Activated CD4-positive, alpha-beta memory T cell treated with anti-CD3 and anti-CD28 coated beads for 36 hours (primary cell): ENCODE measurements at regions not wholly inside any gene's neighbourhood (a gene's known extent, or its start where the extent isn't known, plus 50 kb on each side); places are given as distances from the start of the nearest gene placed in this dataset.

ENCODE experiments used
- CTCF ChIA-PET: fragments of 350-600 bp; sonication (Branson Sonifier 250); formaldehyde crosslinking; loops from one replicate; lab custom pipeline; 2021; ENCODE audit warnings: antibody characterized with exemption, inconsistent platforms; lab: Charles Lee
- POLR2A ChIA-PET: fragments of 350-600 bp; sonication (Branson Sonifier 250); formaldehyde crosslinking; loops from one replicate; lab custom pipeline; 2021; ENCODE audit warnings: antibody characterized with exemption; lab: Charles Lee
- DNase-seq: peaks from one replicate; pipeline ENCODE4 v3.0.0-alpha.2; 2020
- H3K27ac Mint-ChIP-seq: one replicate; pipeline ENCODE4 v1.8.0; 2021; ENCODE audit warnings: mixed read lengths
- H3K27me3 Mint-ChIP-seq: one replicate; pipeline ENCODE4 v1.8.0; 2021; ENCODE audit warnings: mixed read lengths
- H3K36me3 Mint-ChIP-seq: one replicate; pipeline ENCODE4 v1.8.0; 2021; ENCODE audit warnings: mixed read lengths
- H3K4me1 Mint-ChIP-seq: one replicate; pipeline ENCODE4 v1.8.0; 2021; ENCODE audit warnings: low read depth, mixed read lengths
- H3K4me3 Mint-ChIP-seq: one replicate; pipeline ENCODE4 v1.8.0; 2021; ENCODE audit warnings: mild to moderate bottlenecking, mixed read lengths
- H3K9me3 Mint-ChIP-seq: one replicate; pipeline ENCODE4 v1.8.0; 2021; ENCODE audit warnings: mixed read lengths
- intact Hi-C: fragments of 100-400 bp; cut with micrococcal nuclease; formaldehyde crosslinking; loops from one replicate; pipeline ENCODE4 v1.15.1; 2023

DNA sequence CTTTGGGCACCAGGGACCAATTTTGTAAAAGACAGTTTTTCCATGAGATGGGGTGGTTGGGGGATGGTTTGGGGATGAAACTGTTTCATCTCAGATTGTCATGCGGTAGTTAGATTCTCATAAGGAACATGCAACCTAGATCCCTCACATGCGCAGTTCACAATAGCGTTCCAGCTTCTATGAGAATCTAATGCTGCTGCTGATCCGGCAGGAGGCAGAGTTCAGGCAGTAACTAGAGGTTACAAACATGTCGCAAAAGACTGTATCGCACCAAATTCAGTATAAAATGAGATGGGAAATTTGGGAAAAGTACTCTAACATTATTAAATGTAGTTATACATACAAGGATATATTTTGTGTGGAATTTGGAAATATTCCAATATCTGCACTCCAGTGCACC is 213.2 kb upstream of the LRFN5 start:
- Mint-ChIP-seq H3K4me3 (no peak overlapping the region), H3K36me3 (no peaks in the 10 kb centered on the region), H3K27me3 (no peaks in the 10 kb centered on the region), H3K27ac (no peak overlapping the region), H3K9me3 (no peaks in the 10 kb centered on the region), H3K4me1 (no peaks in the 10 kb centered on the region)
- intact Hi-C loops, result no loop called here
- ChIA-PET CTCF (no interaction called here), POLR2A (no interaction called here)
- DNase-seq, result no peak

DNA sequence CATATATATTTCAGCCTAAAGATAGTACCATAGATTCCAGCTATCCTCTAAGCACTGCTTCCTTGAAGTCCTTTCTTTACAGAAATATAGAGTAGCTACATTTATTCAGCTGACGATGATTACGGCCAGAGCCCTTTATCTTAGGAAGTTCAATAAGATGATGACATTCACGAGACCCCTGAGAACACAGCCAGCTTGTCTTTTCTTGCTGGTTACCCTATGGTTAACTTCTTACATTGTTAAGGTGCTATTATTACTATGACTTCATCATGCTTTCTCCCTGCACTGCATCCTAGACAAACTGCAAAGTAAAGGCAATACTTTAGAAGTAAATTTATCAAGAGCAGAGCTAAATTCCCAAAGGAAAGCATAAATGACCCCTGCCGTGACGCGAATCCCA is 214.4 kb upstream of the LRFN5 start:
- H3K27me3 Mint-ChIP-seq, result no peaks in the 10 kb centered on the region
- no peaks in the 10 kb centered on the region for H3K4me1 Mint-ChIP-seq
- intact Hi-C loops, result no loop called here
- ChIA-PET POLR2A (no interaction called here), CTCF (no interaction called here)
- no peak for DNase-seq
- no peak overlapping the region for H3K27ac Mint-ChIP-seq
- no peaks in the 10 kb centered on the region for H3K9me3 Mint-ChIP-seq
- H3K36me3 Mint-ChIP-seq, result no peaks in the 10 kb centered on the region
- no peak overlapping the region for H3K4me3 Mint-ChIP-seq

DNA sequence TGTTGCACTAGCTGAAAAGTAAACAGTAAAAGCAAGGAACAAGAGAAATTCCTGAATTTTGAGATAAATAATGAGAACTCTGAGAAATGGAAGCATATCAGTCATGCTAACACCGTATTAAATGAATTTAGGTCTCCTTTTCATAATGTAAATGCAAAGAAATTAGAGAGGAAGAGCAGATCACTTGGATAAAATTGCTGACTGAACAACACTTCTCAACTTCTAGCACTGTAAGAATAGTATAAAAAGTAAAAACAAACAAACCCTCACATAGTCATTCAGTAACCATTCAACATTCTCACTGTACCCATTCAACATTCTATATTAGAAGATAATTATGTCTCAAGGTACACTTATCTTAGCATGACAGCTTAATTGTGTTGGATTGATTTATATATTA is 217.3 kb upstream of the LRFN5 start:
- Mint-ChIP-seq H3K4me1 (no peaks in the 10 kb centered on the region), H3K27ac (no peak overlapping the region), H3K27me3 (no peaks in the 10 kb centered on the region), H3K4me3 (no peak overlapping the region), H3K9me3 (no peaks in the 10 kb centered on the region), H3K36me3 (no peaks in the 10 kb centered on the region)
- ChIA-PET CTCF (no interaction called here), POLR2A (no interaction called here)
- no peak for DNase-seq
- intact Hi-C loops, result no loop called here

DNA sequence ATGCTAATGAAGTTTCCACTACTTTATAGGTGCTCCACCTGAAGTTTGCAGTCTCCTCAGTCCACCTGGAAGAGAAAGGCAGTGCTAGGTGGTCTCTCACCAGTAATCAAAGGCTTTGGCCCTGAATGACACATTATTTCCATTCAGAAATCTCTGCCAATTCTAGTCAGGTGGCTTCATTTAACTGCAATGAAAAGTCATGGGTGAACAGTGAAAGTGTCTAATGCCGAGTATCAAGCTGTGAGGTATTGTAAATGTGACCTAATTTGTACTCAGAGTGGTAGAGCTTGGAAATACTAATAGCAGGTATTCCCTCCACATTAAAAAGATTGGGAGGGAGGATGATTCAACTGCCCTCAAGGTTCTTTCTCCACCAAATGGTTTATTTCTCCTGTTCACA is 220.9 kb upstream of the LRFN5 start:
- Mint-ChIP-seq H3K27ac (no peak overlapping the region), H3K4me3 (no peak overlapping the region), H3K9me3 (no peaks in the 10 kb centered on the region), H3K36me3 (no peaks in the 10 kb centered on the region), H3K27me3 (no peaks in the 10 kb centered on the region), H3K4me1 (no peaks in the 10 kb centered on the region)
- ChIA-PET CTCF (no interaction called here), POLR2A (no interaction called here)
- intact Hi-C loops, result no loop called here
- no peak for DNase-seq

DNA sequence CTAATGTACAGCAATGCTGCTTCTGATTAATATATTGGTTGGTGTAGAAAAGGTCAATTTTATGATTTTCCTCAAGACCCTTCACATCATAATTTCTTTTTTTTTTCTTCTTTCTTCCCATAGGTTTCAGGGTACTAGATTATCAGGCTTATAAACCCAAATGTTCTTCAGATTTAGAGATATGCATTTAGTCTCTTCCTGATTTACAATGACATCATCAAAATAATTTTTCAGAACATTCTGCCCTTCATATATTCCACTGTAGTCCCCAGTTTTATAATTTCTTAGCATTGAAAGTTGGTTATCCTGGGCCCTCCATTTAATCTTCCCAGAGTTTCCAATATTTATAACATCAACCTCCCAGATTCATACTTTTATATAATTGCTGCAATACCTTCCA is 226.7 kb upstream of the LRFN5 start:
- no peaks in the 10 kb centered on the region for H3K9me3 Mint-ChIP-seq
- H3K4me1 Mint-ChIP-seq, result no peaks in the 10 kb centered on the region
- intact Hi-C loops, result no loop called here
- CTCF ChIA-PET, result no interaction called here
- no peak overlapping the region for H3K27ac Mint-ChIP-seq
- no peak for DNase-seq
- H3K4me3 Mint-ChIP-seq, result no peak overlapping the region
- POLR2A ChIA-PET, result no interaction called here
- H3K36me3 Mint-ChIP-seq, result no peaks in the 10 kb centered on the region
- H3K27me3 Mint-ChIP-seq, result no peaks in the 10 kb centered on the region

DNA sequence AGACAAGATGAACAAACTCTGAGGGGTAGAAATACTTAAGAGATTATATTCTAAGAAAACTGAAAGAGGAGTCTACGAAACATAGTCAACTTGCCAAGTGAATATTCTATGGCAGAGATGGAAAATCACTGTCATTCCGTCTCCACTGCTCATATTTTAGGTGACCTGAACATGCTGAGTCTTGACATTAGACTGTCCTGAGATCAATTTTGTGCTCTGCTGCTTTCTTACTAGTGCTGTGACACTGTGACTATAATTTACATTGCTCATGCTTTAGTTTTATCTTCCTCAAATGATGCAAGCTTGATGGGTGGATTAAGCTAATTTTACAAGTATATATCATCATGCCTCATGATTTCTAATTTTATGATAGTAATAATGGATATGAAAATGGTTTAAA is 228.2 kb upstream of the LRFN5 start:
- ChIA-PET CTCF (no interaction called here), POLR2A (no interaction called here)
- no peak for DNase-seq
- no peak overlapping the region for H3K4me3 Mint-ChIP-seq
- H3K9me3 Mint-ChIP-seq, result no peaks in the 10 kb centered on the region
- no peak overlapping the region for H3K27ac Mint-ChIP-seq
- intact Hi-C loops, result no loop called here
- H3K27me3 Mint-ChIP-seq, result no peaks in the 10 kb centered on the region
- H3K36me3 Mint-ChIP-seq, result no peaks in the 10 kb centered on the region
- no peaks in the 10 kb centered on the region for H3K4me1 Mint-ChIP-seq

DNA sequence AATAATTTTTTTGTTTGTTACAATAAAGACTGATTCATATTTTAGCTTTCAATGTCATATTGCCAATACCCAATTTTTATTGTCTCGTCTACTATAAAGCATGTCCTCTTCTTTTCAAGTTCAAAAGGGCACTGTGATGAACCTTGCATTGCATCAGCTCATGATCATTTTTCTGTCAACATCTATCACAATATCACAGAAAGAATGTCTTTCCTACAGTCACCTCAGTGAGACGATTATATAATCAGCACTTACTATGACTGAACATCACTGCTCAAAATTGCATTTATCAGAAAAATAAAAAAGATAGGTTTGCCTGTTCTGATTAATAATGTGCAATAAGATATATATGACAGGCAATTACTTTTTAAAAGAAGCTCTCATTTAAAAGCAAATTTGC is 228.7 kb upstream of the LRFN5 start:
- no peaks in the 10 kb centered on the region for H3K4me1 Mint-ChIP-seq
- no peak overlapping the region for H3K4me3 Mint-ChIP-seq
- no peak overlapping the region for H3K27ac Mint-ChIP-seq
- DNase-seq, result no peak
- H3K9me3 Mint-ChIP-seq, result no peaks in the 10 kb centered on the region
- POLR2A ChIA-PET, result no interaction called here
- CTCF ChIA-PET, result no interaction called here
- intact Hi-C loops, result no loop called here
- H3K27me3 Mint-ChIP-seq, result no peaks in the 10 kb centered on the region
- no peaks in the 10 kb centered on the region for H3K36me3 Mint-ChIP-seq

DNA sequence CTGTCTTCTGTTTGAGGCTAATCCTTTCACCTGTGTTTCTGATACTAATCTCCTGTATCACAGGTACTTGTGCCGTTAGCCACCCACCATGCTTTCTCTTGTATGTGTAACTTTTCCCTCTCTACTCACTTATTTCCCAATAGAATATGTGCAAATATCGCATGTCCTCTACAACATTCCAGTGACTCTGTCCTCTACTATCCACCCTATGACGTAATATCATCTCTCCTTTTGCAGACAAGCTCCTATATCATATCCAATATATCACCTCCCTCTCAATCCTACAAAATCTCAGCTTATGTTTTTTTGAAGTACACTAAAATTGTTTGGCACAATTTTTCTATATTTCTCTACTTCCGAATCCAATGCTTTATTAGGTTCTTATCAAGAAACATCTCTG is 232.6 kb upstream of the LRFN5 start:
- intact Hi-C loops, result no loop called here

DNA sequence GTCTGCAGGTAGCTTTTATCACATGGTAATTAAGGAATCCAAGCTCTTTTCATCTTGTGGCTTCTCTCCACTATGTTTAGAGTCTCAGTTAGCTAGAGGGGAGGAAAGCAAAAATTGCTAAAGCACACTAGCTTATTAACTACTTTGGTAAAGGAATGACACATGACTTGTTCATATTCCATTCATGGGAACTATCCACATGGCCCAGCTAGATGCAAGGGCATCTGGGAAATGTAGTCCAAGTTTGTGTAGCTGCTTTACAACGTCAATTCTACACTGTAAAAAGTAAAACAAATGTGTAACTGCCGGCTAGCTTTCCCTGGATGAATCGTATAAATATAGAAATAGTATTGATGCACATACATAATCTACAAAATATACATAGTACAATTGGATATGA is 244.5 kb upstream of the LRFN5 start:
- POLR2A ChIA-PET, result no interaction called here
- Mint-ChIP-seq H3K4me1 (no peaks in the 10 kb centered on the region), H3K27ac (no peak overlapping the region), H3K9me3 (no peaks in the 10 kb centered on the region), H3K4me3 (no peak overlapping the region), H3K27me3 (no peaks in the 10 kb centered on the region), H3K36me3 (no peaks in the 10 kb centered on the region)
- CTCF ChIA-PET, result no interaction called here
- no peak for DNase-seq
- intact Hi-C loops, result no loop called here

More for the DNA sequence above, 232.6 kb upstream of the LRFN5 start:
- H3K27ac Mint-ChIP-seq, result no peak overlapping the region
- no peaks in the 10 kb centered on the region for H3K4me1 Mint-ChIP-seq
- no peaks in the 10 kb centered on the region for H3K36me3 Mint-ChIP-seq
- ChIA-PET POLR2A (no interaction called here), CTCF (no interaction called here)
- peaks cover 6% of the 10 kb centered on the region for H3K9me3 Mint-ChIP-seq
- no peak overlapping the region for H3K4me3 Mint-ChIP-seq
- H3K27me3 Mint-ChIP-seq, result no peaks in the 10 kb centered on the region
- DNase-seq, result no peak

DNA sequence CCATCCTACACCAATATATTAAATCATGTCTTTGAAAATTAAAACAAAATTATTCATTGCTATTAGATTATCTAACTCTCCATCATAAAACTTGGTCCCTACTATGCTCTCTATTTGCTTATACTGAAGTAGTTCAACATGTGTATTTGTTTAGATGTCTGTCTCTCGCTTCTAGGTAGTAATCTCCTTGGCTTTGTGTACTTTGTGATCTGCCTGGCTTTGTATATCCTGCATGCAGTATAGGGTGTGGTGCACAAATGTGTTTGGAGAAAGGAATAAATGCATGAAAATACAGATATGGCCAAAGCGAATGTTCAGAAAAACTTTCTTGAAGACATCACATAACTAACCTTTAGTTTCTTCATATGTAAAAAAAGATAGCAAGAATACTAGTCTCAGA is 246.6 kb upstream of the LRFN5 start:
- Mint-ChIP-seq H3K27ac (no peak overlapping the region), H3K36me3 (no peaks in the 10 kb centered on the region), H3K4me3 (no peak overlapping the region), H3K9me3 (no peaks in the 10 kb centered on the region), H3K27me3 (no peaks in the 10 kb centered on the region), H3K4me1 (no peaks in the 10 kb centered on the region)
- ChIA-PET POLR2A (no interaction called here), CTCF (no interaction called here)
- intact Hi-C loops, result no loop called here
- DNase-seq, result no peak

DNA sequence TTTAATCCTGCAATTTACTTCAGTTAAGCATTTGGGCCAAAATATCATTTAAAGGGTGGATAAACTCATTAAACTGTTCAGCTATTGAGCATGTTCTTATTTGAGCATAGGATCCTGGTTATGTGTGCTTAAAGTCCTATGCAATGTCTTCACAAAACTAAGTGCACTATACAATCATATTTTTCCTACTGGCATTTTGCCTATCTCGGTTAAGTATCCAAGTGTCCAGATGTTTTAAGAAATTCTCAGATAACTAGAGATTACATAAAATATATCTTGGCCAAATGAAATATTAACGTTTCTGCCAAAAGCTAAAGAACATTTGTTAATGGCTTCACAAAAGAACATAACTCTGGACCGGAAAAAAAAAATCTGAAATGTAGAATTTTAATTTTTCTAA is 250.8 kb upstream of the LRFN5 start:
- intact Hi-C loops, result no loop called here
- Mint-ChIP-seq H3K27me3 (no peaks in the 10 kb centered on the region), H3K4me1 (no peaks in the 10 kb centered on the region), H3K27ac (no peak overlapping the region), H3K9me3 (no peaks in the 10 kb centered on the region), H3K4me3 (no peak overlapping the region), H3K36me3 (no peaks in the 10 kb centered on the region)
- POLR2A ChIA-PET, result no interaction called here
- CTCF ChIA-PET, result no interaction called here
- DNase-seq, result no peak

DNA sequence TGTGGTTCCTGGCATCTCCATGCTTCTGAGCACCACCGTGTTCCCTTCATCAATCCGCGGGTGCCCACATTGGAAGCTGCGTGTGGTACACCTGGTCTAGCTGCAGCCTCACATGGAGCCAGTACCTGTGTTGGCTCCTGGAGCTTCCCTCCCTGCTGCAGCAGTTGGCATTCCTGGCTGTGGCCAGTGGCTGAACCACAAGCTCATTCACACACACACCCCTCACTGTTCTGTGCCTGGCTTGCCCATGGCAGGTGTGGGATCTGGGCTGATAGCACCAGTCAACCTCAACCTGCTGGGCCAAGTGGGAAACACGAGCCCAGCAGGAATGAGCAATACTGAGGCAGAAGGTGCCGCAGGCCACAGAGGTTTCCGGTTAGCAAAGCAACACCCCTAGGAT is 256.2 kb upstream of the LRFN5 start:
- Mint-ChIP-seq H3K9me3 (no peaks in the 10 kb centered on the region), H3K27ac (no peak overlapping the region), H3K36me3 (no peaks in the 10 kb centered on the region), H3K4me3 (no peak overlapping the region), H3K4me1 (no peaks in the 10 kb centered on the region), H3K27me3 (no peaks in the 10 kb centered on the region)
- ChIA-PET POLR2A (no interaction called here), CTCF (no interaction called here)
- DNase-seq, result no peak
- intact Hi-C loops, result no loop called here

DNA sequence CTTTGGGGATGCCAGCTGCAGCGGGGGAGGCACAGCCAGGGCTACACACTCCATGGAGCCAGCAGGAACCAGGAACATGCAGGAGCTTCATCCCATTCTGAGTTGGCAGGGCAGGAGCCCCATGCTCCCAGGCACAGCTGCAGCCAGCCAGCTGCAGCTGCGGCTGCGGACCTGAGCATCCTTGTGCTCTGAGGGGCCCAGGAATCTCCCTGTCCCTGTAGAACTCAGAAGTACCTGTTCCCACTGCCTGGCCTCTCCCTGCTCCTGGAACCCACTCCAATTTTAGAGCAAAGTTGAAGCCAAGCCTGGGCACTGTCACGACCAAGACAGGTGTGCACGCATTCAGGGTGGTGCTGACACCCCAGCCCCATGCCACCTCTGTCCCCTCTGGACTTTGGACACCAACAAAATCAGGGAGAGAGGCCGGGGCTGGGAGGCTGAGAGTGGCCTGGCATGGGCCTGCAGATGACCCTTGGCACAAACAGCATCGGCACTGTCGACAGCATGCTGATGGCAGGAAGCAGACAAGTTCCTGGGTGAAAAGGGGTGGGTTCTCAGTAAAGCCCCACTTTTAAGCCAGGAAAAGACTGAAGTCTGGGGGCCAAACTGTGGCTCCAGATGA is 257.3 kb upstream of the LRFN5 start:
- Mint-ChIP-seq H3K27me3 (no peaks in the 10 kb centered on the region), H3K4me1 (no peaks in the 10 kb centered on the region), H3K4me3 (no peak overlapping the region), H3K36me3 (no peaks in the 10 kb centered on the region), H3K27ac (no peak overlapping the region), H3K9me3 (no peaks in the 10 kb centered on the region)
- intact Hi-C loops, result no loop called here
- no peak for DNase-seq
- ChIA-PET CTCF (no interaction called here), POLR2A (no interaction called here)
